ENCODE measurements at regions not wholly inside any gene's neighbourhood (a gene's known extent, or its start where the extent isn't known, plus 50 kb on each side); places are given as distances from the start of the nearest gene placed in this dataset.

DNA sequence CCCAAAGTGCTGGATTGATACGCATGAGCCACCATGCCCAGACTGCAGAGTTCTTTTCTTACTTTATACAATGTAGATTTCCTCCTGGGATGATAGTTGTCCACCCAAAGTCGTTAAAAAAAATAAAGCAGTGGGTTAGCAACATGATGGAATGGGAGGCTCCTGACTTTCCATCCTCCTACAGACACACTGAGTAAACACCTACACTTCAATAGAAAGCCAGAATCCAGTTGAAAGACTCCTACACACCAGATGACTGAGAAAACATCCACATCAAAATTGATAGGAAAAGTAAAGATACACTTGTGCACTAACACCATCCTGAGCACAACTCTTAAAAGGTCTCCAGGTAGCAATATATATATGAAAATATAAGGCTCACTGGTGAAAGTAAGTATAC lies 95.0 kb upstream of the TUT7 start:
- peaks cover 0 to 2% of the 10 kb centered on the region in 2 donors for H3K27me3 ChIP-seq (ENCODE audit: control insufficient read depth in 1 of 2, insufficient read depth in 2 of 2, low read length in 2 of 2)
- H3K4me3 ChIP-seq (ENCODE audit: low read length in 2 of 2) = no peak overlapping the region
- no peaks in the 10 kb centered on the region for H3K36me3 ChIP-seq (ENCODE audit: control insufficient read depth in 2 of 2, insufficient read depth in 2 of 2, low read length in 2 of 2)
- H3K9me3 ChIP-seq (ENCODE audit: control insufficient read depth in 2 of 2, low read length in 2 of 2) = peaks cover 0 to 3% of the 10 kb centered on the region in 2 donors
- no peak overlapping the region for H3K9ac ChIP-seq (ENCODE audit: low read length in 2 of 2)
- no peak overlapping the region for H3K27ac ChIP-seq (ENCODE audit: low read length)
- H3K4me1 ChIP-seq (ENCODE audit: control insufficient read depth, insufficient read depth, low read length) = no peaks in the 10 kb centered on the region

DNA sequence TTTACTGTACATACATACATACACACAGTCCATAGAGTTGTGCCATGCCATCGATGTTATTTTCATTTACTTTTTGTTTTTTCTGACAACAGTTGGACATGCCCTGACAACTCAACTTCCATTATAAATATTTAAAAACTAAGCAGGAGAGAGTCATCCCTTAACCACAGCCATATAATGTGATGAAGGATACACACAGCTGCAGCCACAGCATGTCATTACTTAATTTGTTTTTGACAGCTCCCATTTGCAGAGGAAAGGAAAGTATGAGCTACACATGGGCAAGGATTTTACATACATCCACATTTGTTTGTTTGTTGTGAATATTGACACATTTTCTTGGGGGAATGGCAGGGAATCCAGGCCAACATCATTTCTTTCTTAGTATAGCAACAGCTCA lies 91.5 kb upstream of the TUT7 start:
- H3K4me1 ChIP-seq (ENCODE audit: control insufficient read depth, insufficient read depth, low read length) = no peaks in the 10 kb centered on the region
- no peak overlapping the region for H3K4me3 ChIP-seq (ENCODE audit: low read length in 2 of 2)
- H3K27ac ChIP-seq (ENCODE audit: low read length) = no peak overlapping the region
- no peaks in the 10 kb centered on the region for H3K36me3 ChIP-seq (ENCODE audit: control insufficient read depth in 2 of 2, insufficient read depth in 2 of 2, low read length in 2 of 2)
- no peak overlapping the region for H3K9ac ChIP-seq (ENCODE audit: low read length in 2 of 2)
- H3K27me3 ChIP-seq (ENCODE audit: control insufficient read depth in 1 of 2, insufficient read depth in 2 of 2, low read length in 2 of 2) = peaks cover 0 to 2% of the 10 kb centered on the region in 2 donors
- H3K9me3 ChIP-seq (ENCODE audit: control insufficient read depth in 2 of 2, low read length in 2 of 2) = no peaks in the 10 kb centered on the region

DNA sequence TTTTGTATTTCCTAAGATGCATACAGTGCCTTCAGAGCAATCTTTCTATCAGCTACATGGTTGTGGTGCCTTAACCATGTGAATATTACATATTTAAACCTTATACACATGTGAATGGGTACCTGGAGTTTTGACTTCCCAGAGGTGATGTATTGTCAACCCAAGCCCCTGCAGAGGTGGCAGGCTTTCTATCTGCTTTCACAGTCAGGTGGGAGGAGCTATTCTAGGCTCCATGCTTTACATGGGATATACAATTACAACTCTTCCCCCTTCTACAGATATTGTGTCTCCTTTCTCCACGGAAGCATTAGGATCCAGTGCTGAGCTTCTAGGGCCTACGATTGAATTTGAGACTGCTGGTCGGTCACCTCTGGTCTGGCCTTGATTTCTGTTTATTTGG lies 89.8 kb upstream of the TUT7 start:
- no peak overlapping the region for H3K9ac ChIP-seq (ENCODE audit: low read length in 2 of 2)
- no peaks in the 10 kb centered on the region for H3K36me3 ChIP-seq (ENCODE audit: control insufficient read depth in 2 of 2, insufficient read depth in 2 of 2, low read length in 2 of 2)
- no peaks in the 10 kb centered on the region for H3K9me3 ChIP-seq (ENCODE audit: control insufficient read depth in 2 of 2, low read length in 2 of 2)
- H3K4me1 ChIP-seq (ENCODE audit: control insufficient read depth, insufficient read depth, low read length) = no peaks in the 10 kb centered on the region
- no peak overlapping the region for H3K4me3 ChIP-seq (ENCODE audit: low read length in 2 of 2)
- H3K27ac ChIP-seq (ENCODE audit: low read length) = no peak overlapping the region
- H3K27me3 ChIP-seq (ENCODE audit: control insufficient read depth in 1 of 2, insufficient read depth in 2 of 2, low read length in 2 of 2) = peaks cover 0 to 2% of the 10 kb centered on the region in 2 donors

DNA sequence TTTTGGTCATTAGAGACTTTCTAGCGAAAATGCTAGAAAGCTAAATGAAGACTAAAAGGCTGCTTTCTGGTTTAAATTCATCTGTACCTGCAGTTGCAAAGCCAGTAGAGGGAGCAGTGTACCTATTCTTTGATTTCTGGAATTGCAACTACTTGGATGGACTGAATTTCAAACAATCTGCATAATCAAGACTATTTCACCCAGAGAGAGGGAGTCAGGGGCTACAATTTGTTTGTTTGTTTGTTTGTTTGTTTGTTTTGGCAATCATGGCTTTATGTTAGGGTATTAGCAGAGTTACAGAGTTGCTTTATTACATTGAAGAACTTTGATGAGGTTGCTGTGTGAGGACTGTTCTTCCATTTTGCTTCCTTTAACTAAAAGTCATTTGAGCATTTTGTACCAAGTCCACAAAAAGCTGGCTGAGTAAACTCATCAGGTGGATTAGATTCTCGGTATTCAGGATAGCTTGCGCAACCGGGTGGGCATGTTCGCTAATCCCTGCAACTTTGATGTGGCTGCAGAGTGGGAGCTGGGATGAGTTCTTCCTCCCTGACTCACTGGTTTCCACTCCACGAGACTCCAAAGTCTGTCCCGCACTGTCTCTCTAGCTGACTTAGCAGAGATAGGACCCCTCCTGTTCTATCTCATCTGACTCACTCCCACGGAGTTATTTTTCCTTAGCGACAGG lies 80.0 kb upstream of the TUT7 start:
- Histone ChIP-seq H3K27me3 (ENCODE audit: control insufficient read depth in 1 of 2, insufficient read depth in 2 of 2, low read length in 2 of 2) (no peaks in the 10 kb centered on the region), H3K36me3 (ENCODE audit: control insufficient read depth in 2 of 2, insufficient read depth in 2 of 2, low read length in 2 of 2) (no peaks in the 10 kb centered on the region), H3K27ac (ENCODE audit: low read length) (no peak overlapping the region), H3K9ac (ENCODE audit: low read length in 2 of 2) (no peak overlapping the region), H3K9me3 (ENCODE audit: control insufficient read depth in 2 of 2, low read length in 2 of 2) (no peaks in the 10 kb centered on the region), H3K4me1 (ENCODE audit: control insufficient read depth, insufficient read depth, low read length) (no peaks in the 10 kb centered on the region), H3K4me3 (ENCODE audit: low read length in 2 of 2) (peak overlapping the region in 1 of 2 donors; percentile 15)

DNA sequence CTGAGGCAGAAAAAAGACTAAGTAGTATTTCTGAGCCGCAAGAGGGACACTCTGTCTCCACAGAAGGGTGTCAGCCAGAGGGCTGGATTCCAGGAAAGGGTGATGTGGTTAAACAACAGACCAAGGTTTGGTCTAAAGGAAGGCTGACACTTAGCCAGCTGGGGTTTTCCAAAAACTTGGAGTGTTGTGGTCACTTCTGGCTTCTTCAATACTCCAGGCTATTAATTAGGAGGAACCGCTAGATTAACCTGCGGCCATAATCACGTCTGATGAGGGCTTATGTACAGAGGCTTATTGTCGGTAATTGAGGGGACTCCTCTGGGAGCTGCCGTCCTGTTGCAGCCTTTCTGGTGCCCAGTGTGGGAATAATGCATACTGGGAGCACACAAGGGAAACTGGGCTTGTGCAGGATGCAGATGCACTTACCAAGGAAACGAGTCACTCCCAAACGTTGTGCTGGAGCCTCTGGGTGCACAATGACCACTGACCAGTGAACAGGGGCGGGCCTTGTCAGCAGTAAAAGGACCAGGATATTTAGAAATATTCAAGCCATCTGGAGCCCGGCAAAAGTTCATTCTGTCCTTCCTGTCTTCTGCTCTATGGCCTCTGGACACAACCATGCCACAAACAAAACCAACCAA lies 70.2 kb upstream of the TUT7 start:
- H3K27me3 ChIP-seq (ENCODE audit: control insufficient read depth in 1 of 2, insufficient read depth in 2 of 2, low read length in 2 of 2) = no peaks in the 10 kb centered on the region
- H3K4me1 ChIP-seq (ENCODE audit: control insufficient read depth, insufficient read depth, low read length) = no peaks in the 10 kb centered on the region
- H3K9ac ChIP-seq (ENCODE audit: low read length in 2 of 2) = no peak overlapping the region
- H3K9me3 ChIP-seq (ENCODE audit: control insufficient read depth in 2 of 2, low read length in 2 of 2) = peaks cover 0 to 4% of the 10 kb centered on the region in 2 donors
- no peak overlapping the region for H3K27ac ChIP-seq (ENCODE audit: low read length)
- H3K36me3 ChIP-seq (ENCODE audit: control insufficient read depth in 2 of 2, insufficient read depth in 2 of 2, low read length in 2 of 2) = no peaks in the 10 kb centered on the region
- no peak overlapping the region for H3K4me3 ChIP-seq (ENCODE audit: low read length in 2 of 2)

DNA sequence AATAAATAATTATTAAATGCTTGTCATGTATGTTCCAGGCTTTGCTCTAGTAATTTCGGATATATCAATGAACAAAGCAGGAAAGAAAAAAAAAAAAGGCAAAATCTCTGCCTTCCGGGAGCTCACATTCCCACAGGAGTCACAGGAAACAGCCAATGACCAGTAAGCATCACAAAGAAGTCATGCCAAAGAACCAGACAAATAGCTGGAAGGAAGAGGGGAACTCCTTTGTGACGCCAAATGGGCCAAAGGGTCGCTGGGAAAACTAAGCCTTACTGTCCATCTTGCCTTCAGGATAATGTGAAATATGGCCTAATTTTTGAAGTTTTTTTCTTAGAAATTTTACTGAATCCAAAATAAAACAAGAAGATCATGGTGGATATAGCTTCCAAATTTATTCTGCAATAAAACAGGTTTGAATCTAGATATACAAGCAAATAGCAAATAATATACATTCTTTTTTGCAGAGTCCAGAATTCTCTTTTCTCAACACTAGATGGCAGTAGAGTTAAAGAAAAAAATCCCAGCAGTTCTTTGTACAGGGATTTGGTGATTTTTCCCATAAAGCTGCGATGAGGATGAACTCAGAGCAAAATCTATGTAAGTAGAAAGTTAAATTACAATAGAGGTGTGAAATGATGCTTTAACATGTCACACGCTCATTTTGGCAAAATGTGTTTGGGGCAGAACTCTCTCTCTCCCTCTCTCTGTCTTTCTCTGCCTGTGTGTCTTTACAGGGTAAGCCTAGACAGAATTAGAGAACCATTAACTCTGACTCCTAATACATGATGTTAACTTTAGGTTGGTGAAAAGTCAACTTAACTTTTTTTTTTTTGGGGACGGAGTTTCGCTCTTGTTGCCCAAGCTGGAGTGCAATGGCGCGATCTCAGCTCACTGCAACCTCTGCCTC lies 60.0 kb upstream of the TUT7 start:
- Histone ChIP-seq H3K36me3 (ENCODE audit: control insufficient read depth in 2 of 2, insufficient read depth in 2 of 2, low read length in 2 of 2) (no peaks in the 10 kb centered on the region), H3K27ac (ENCODE audit: low read length) (no peak overlapping the region), H3K4me3 (ENCODE audit: low read length in 2 of 2) (no peak overlapping the region), H3K27me3 (ENCODE audit: control insufficient read depth in 1 of 2, insufficient read depth in 2 of 2, low read length in 2 of 2) (no peaks in the 10 kb centered on the region), H3K9ac (ENCODE audit: low read length in 2 of 2) (no peak overlapping the region), H3K4me1 (ENCODE audit: control insufficient read depth, insufficient read depth, low read length) (no peaks in the 10 kb centered on the region), H3K9me3 (ENCODE audit: control insufficient read depth in 2 of 2, low read length in 2 of 2) (peaks cover 0 to 2% of the 10 kb centered on the region in 2 donors)

DNA sequence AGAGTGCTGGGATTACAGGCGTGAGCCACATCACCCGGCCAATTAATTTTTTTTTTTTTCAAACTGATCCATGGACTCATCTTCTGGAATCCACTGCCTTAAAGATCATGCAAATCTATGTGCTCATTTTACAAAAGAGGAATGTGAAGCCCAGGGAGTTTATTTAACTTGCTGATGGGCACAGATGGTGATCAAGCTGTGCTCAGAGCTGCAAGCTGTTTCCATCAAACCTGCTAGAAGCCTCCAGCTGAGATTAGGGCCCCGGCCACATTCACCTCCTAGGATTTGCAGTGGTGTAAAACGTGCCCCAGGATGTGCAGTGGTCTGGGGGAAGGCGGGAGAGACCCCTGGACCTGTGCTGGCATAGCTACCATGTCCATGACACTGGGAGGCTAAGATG lies 56.1 kb upstream of the TUT7 start:
- H3K27me3 ChIP-seq (ENCODE audit: control insufficient read depth in 1 of 2, insufficient read depth in 2 of 2, low read length in 2 of 2) = no peaks in the 10 kb centered on the region
- H3K9me3 ChIP-seq (ENCODE audit: control insufficient read depth in 2 of 2, low read length in 2 of 2) = peaks cover 0 to 2% of the 10 kb centered on the region in 2 donors
- H3K4me1 ChIP-seq (ENCODE audit: control insufficient read depth, insufficient read depth, low read length) = peaks cover 18% of the 10 kb centered on the region
- no peaks in the 10 kb centered on the region for H3K36me3 ChIP-seq (ENCODE audit: control insufficient read depth in 2 of 2, insufficient read depth in 2 of 2, low read length in 2 of 2)
- H3K9ac ChIP-seq (ENCODE audit: low read length in 2 of 2) = no peak overlapping the region
- H3K27ac ChIP-seq (ENCODE audit: low read length) = no peak overlapping the region
- no peak overlapping the region for H3K4me3 ChIP-seq (ENCODE audit: low read length in 2 of 2)

DNA sequence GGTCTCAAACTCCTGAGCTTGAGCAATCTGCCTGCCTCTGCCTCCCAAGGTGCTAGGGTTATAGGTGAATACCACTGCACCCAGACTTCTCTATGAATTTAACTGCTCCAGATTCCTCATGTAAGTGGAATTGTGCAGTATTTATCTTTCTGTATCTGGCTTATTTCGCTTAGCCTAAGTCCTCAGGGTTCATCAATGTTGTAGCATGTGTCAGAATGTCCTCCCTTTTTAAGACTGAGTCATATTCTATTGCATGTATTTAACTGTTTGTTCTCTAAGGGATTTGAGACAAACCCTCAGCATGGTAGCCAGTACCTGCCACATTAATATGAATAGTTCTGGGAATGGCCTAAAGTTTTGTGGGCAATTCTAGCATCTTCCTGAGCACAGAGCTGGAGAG lies 53.9 kb upstream of the TUT7 start:
- no peak overlapping the region for H3K27ac ChIP-seq (ENCODE audit: low read length)
- no peak overlapping the region for H3K4me3 ChIP-seq (ENCODE audit: low read length in 2 of 2)
- peaks cover 25% of the 10 kb centered on the region for H3K4me1 ChIP-seq (ENCODE audit: control insufficient read depth, insufficient read depth, low read length)
- peaks cover 0 to 2% of the 10 kb centered on the region in 2 donors for H3K9me3 ChIP-seq (ENCODE audit: control insufficient read depth in 2 of 2, low read length in 2 of 2)
- H3K36me3 ChIP-seq (ENCODE audit: control insufficient read depth in 2 of 2, insufficient read depth in 2 of 2, low read length in 2 of 2) = no peaks in the 10 kb centered on the region
- no peak overlapping the region for H3K9ac ChIP-seq (ENCODE audit: low read length in 2 of 2)
- H3K27me3 ChIP-seq (ENCODE audit: control insufficient read depth in 1 of 2, insufficient read depth in 2 of 2, low read length in 2 of 2) = no peaks in the 10 kb centered on the region

DNA sequence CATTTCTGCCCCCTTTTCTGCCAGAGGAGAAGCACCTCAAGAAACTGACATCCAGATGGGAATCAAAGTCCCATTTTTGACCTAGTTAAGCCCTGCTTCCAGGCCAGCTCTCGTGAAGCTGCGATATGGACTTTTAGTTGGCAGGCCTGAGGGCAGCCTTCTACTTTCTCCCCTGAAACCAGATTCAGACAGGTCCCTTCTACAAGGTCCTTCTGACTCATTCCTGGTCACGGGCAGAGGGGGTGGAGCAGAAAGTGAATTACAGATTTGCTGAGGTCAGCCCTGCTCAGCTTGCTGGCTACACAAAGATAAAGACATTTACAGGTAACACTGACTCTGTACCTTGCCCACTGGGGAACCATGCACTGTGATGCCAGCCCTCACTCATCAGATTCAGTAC lies 52.8 kb upstream of the TUT7 start:
- no peaks in the 10 kb centered on the region for H3K36me3 ChIP-seq (ENCODE audit: control insufficient read depth in 2 of 2, insufficient read depth in 2 of 2, low read length in 2 of 2)
- no peak overlapping the region for H3K4me3 ChIP-seq (ENCODE audit: low read length in 2 of 2)
- H3K27me3 ChIP-seq (ENCODE audit: control insufficient read depth in 1 of 2, insufficient read depth in 2 of 2, low read length in 2 of 2) = no peaks in the 10 kb centered on the region
- no peaks in the 10 kb centered on the region for H3K9me3 ChIP-seq (ENCODE audit: control insufficient read depth in 2 of 2, low read length in 2 of 2)
- no peak overlapping the region for H3K27ac ChIP-seq (ENCODE audit: low read length)
- peaks cover 25% of the 10 kb centered on the region for H3K4me1 ChIP-seq (ENCODE audit: control insufficient read depth, insufficient read depth, low read length)
- H3K9ac ChIP-seq (ENCODE audit: low read length in 2 of 2) = no peak overlapping the region

DNA sequence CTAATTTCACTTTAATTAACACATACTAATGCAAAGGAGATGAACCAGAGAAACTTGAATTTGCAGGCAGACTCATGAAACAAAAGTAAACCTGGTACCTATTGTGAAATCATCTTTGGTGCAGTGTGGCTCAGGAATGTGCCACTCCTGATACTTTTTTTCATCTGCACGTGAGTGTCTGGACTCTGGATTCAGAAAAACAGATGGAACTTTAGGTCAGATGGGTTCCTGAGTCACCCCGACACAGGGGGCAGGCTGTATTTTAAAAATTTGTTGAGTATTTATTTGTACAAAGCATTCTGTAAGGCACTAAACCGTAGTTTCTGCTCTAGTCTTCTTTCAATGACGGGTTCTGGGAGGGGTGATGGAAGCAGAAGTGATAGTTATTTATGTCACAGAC lies 52.2 kb upstream of the TUT7 start:
- Histone ChIP-seq H3K27ac (ENCODE audit: low read length) (peak overlapping the region; percentile 6), H3K27me3 (ENCODE audit: control insufficient read depth in 1 of 2, insufficient read depth in 2 of 2, low read length in 2 of 2) (no peaks in the 10 kb centered on the region), H3K36me3 (ENCODE audit: control insufficient read depth in 2 of 2, insufficient read depth in 2 of 2, low read length in 2 of 2) (no peaks in the 10 kb centered on the region), H3K9ac (ENCODE audit: low read length in 2 of 2) (no peak overlapping the region), H3K4me3 (ENCODE audit: low read length in 2 of 2) (no peak overlapping the region), H3K9me3 (ENCODE audit: control insufficient read depth in 2 of 2, low read length in 2 of 2) (no peaks in the 10 kb centered on the region), H3K4me1 (ENCODE audit: control insufficient read depth, insufficient read depth, low read length) (peaks cover 25% of the 10 kb centered on the region)
